GM19023 (cell line): ENCODE measurements at regions not wholly inside any gene's neighbourhood (a gene's known extent, or its start where the extent isn't known, plus 50 kb on each side); places are given as distances from the start of the nearest gene placed in this dataset.
"Not testable (repeated sequence)": the region's sequence is repeated elsewhere in the genome, so short reads cannot be mapped to it uniquely, and the experiment has no call there.

Experiments
- ATAC-seq: cut with Tn5 transposase; IDR thresholded peaks from one replicate; pipeline ENCODE4 v1.9.1; 2021; ENCODE audit warnings: mild to moderate bottlenecking, moderate library complexity; ENCODE audit not compliant: unreplicated experiment

DNA sequence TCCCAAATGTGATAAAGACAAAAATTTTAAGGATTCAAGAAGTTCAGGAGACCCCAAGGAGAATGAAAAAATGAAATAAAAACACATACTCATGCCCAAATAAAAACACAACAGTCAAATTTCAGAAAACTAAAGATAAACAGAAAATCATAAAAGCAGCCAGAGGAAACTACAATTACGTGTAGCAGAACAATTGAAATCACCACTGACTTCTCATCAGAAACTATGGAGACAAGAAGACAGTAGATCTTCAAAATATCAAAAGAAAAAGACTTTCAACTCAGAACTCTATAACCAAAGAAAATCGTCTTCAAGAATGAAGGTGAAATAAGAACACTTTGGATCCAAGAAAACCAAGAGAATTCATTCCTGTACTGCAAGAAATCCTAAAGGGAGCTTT lies 54.9 kb downstream of the DIO3 start:
- ATAC-seq, result no peak

GRCh38 chr14:101619484-101619883 lies 58.2 kb downstream of the DIO3 start:
- ATAC-seq, result no peak

- ATAC-seq, result no peak
These were observed 58.9 kb downstream of the DIO3 start for GRCh38 chr14:101620031-101620788.

GRCh38 chr14:101620821-101621785 lies 59.8 kb downstream of the DIO3 start:
- no peak for ATAC-seq

DNA sequence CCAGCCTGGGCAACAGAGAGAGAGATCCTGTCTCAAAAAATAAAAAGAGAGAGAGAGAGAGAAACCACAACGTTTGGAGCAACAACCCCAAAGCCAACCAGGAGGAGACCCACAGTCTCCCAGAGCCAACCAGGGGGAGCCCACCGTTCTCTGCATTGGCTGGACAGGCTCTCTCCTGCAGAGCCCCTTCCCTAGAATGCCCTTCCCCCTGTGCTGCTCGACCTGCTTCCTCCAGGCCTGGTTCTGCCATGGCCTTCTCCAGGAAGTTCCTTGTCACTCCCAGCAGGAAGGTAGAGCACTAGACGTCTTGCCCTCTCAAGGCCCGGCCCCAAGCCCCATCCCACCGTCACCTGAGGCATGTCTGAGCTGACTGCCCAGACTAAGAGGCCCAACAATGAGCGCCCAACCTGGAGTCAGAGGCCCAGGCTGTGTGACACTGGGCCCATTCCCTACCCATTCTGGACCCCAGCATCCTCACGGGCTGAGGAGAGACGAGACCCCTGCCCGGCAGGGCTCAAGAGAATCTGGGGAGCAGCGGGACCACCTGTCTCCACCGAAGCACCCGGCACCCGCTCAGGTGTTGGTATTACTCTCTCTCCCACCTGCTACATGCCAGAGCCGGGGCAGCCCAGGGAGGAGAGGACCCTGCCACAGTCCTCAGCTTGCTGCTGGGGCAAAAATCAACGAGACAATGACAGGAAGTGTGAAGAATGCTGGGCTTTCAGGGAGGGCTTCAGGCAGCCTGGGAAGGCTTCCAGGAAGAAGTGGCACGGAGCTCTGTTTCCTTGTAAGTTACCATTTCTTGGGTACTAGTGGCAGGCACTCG lies 61.2 kb downstream of the DIO3 start:
- ATAC-seq, result no peak

DNA sequence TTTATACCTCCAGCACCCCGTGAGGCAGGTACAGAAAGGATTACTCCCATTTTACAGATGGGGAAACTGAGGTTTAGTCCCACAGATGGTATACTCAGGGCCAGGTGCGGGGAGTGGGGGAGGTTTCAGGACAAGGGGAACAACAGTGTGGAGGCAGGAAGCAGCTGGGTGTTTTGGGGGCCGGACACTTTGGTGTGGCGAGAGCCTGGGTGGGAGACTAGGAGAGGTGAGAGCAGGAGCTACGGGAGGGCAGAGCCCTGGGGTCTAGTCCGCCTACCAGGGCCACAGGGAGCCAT lies 61.7 kb downstream of the DIO3 start:
- ATAC-seq, result no peak

DNA sequence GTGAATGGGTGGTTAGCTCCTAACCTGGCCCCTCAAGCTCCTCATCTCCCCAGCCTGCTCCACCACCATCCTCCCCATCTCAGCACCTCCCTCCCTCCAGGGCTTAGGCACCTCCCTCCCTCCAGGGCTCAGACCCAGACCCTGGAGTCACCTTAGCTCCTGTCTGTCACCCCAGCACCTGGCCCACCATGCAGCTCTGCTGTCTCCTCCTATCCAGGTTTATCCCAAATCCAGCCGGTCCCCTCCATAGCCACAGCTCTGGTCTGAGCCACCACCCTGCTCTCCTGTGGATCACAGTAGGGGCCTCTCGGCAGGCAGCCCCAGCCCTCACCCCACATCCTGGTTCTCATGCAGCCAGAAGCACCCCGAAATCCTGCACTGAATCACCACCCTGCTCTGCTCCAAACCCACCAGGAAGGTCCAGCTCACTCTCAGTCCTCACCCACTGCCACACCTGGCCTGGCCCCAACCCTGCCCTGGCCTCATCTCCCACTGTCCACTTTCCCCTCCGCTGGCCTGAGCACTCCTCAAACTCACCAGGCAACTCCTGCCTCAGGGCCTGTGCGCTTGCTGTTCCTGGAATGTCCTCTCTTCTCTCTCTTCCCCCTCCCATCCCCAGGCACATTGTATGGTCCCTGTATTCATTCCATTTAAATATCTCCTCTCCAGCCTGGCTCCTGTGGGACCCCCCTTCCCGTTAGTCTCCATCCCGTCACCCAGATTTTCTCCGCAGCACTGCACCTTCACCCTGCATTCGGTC lies 62.6 kb downstream of the DIO3 start:
- no peak for ATAC-seq

- no peak for ATAC-seq
These were observed 63.2 kb downstream of the DIO3 start for GRCh38 chr14:101624536-101624935.

DNA sequence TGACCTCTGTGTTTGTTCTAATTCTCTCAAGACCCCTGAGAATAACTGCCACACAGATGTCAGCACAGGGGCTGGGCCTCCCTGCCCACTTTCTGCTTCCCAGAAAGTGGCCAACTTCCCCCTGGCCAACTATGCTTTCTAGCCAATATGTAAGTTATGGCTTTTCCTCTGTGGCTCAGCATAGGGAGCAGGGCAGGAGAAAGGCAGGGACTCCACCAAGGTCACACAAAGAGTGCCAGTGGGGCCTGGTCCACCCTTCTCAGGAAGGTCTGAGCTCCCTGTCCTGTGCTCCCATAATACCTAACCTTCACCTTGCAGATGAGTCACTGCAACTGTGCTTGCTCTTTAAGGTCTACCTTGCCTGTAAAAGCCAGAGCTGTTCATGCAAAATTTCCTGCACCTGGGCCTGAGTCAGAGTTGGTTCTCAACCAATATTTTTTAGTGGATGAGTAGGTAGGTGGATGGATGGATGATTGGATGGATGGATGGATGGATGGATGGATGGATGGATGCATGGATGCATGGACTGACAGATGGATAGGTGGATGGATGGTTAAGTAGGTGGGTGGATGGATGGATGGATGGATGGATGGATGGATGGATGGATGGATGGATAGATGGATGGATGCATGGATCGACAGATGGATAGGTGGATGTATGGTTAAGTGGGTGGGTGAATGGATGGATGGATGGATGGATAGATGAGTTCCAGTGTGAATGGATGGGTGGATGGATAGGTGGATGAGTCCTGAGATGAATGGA lies 64.2 kb downstream of the DIO3 start:
- ATAC-seq, result no peak

GRCh38 chr14:101626331-101626730 lies 65.0 kb downstream of the DIO3 start:
- no peak for ATAC-seq

DNA sequence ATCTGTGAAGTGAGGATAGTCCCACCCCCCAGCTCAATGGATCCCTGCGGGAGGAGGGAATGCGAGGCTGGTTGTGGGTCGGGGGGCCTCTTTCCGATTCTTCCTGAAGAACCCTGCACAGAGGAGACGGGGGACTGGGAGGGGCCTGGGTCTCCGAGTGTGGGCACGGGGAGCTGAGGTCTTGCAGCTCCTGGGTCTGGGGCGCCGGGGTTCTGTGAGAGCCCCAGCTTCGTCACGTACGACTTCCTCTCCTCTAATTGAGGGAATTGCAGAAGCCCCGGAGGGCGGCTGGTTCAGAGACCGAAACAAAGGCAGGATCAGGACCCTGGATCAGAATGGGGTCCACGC lies 66.6 kb downstream of the DIO3 start:
- ATAC-seq, result no peak

GRCh38 chr14:101628471-101628966 lies 67.2 kb downstream of the DIO3 start:
- ATAC-seq, result no peak

DNA sequence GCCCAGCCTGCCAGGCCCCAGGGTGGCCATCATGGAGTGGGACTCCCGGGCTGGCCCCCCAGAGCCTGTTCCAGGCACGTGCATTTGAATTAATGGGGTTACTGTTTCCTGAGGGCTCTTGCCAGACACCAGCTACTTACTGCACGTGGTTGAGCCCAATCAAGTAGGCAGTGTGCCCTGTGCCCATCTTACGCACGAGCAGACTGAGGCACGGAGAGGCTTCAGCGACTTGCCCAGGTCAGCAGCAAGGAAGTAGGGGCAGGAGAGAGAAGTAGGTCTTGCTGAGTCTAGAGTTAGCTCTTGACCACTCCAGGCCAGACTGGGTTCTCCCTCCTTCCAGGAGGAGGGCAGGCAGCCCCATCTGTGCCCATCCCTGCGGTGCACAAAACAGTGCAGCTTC lies 67.7 kb downstream of the DIO3 start:
- ATAC-seq, result no peak

DNA sequence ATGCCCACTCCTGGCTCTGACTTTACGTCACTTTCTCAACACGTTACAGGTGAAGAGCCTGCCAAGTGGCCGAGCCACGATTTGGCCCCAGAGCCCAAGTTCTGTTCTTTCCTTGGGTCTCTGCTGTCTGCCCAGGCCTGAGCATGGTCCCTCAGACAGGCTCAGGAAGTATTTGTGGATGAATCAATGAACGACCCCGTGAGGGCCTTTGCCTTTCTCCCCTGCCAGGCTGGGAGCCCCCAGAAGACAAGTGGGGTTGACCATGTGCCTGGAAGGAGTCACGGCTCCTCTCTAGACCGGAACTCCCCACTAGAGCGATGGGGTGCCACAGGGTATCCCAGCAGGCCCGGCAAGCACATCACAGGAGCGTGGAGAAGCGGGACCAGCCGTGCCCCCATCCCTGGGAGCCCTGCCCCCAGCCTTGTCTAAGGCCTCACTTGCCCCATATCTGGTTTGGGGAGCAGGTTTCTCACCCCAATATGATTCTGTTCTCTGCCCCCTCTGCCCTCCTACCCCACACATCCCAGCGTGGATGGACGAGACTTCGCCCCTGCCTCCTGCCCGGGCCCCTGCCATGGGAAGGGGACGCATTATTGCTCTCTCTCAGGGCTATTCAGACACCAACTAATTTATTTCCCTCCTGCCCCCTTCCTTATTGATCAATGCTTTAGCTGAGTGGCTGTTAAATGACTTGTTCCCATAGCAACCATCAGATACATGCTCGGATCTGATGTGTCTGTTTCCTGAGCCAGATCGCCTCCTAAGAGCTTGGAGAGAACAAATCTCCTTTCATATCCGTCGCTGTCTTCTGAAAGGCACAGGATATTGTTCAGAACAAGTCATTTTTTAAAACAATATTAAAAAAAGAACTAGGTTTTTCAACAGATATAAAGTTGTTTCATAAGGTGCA lies 69.0 kb downstream of the DIO3 start:
- ATAC-seq, result no peak

GRCh38 chr14:101631199-101631598 lies 69.9 kb downstream of the DIO3 start:
- ATAC-seq, result no peak

DNA sequence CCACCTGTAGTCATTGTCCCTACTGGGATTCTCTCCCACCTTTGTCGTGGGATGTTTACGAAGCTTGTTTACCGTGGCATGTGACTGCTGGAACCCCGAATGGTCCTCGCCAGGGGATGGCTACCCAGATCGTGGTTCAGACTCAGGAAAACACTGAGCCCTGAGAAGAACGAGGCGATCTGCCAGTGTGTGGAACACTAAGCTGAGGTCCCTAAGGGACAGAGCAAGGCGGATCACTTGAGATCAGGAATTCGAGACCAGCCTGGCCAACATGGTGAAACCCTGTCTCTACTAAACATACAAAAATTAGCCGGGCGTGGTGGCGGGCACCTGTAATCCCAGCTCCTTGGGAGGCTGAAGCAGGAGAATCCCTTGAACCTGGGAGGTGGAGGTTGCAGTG lies 70.7 kb downstream of the DIO3 start:
- not testable (repeated sequence) for ATAC-seq

DNA sequence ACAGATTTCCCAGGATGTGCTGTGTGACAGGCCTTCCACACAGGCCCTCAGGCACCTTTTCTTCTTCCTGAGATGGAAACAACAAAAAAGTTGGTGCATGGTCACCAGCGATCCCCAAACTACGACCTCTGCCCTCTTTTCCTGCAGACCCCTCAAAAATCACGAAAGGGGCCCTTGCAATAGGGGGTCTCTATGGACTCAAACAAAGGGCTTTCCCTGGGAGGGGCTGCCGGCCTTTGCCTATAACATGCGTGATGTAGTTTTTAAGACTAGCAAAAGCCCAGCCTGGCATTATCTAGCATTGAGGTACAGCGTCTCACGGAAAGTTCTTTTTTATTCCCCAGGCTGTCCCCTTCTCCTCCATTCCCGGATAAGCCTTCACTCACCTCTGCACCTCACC lies 71.2 kb downstream of the DIO3 start:
- no peak for ATAC-seq

GRCh38 chr14:101633276-101633675 lies 72.0 kb downstream of the DIO3 start:
- ATAC-seq, result no peak
